ENCODE measurements at regions not wholly inside any gene's neighbourhood (a gene's known extent, or its start where the extent isn't known, plus 50 kb on each side); places are given as distances from the start of the nearest gene placed in this dataset.
"Not testable (repeated sequence)": the region's sequence is repeated elsewhere in the genome, so short reads cannot be mapped to it uniquely, and the experiment has no call there.

- no peak for DNase-seq (ENCODE audit: low read depth in 2 of 2)
These were observed 440.4 kb downstream of the HINT1 start for GRCh38 chr5:130724658-130725057.

GRCh38 chr5:130720355-130720754, 444.7 kb downstream of the HINT1 start:
- DNase-seq (ENCODE audit: low read depth in 2 of 2), result no peak

GRCh38 chr5:130715541-130715940, 449.5 kb downstream of the HINT1 start:
- DNase-seq (ENCODE audit: low read depth in 2 of 2), result no peak

GRCh38 chr5:130714200-130714599, 450.9 kb downstream of the HINT1 start:
- DNase-seq (ENCODE audit: low read depth in 2 of 2), result no peak

- DNase-seq (ENCODE audit: low read depth in 2 of 2), result no peak
These were observed 452.7 kb downstream of the HINT1 start for GRCh38 chr5:130712324-130712723.

- no peak for DNase-seq (ENCODE audit: low read depth in 2 of 2)
These were observed 454.5 kb downstream of the HINT1 start for GRCh38 chr5:130710596-130710995.

- DNase-seq (ENCODE audit: low read depth in 2 of 2), result no peak
These were observed 456.3 kb downstream of the HINT1 start for GRCh38 chr5:130708754-130709153.

GRCh38 chr5:130706696-130707095, 458.4 kb downstream of the HINT1 start:
- no peak for DNase-seq (ENCODE audit: low read depth in 2 of 2)

- no peak for DNase-seq (ENCODE audit: low read depth in 2 of 2)
These were observed 459.7 kb downstream of the HINT1 start for GRCh38 chr5:130705368-130705767.

- DNase-seq (ENCODE audit: low read depth in 2 of 2), result no peak
These were observed 471.5 kb downstream of the HINT1 start for GRCh38 chr5:130693509-130693908.

GRCh38 chr5:130692770-130693169, 472.3 kb downstream of the HINT1 start:
- no peak for DNase-seq (ENCODE audit: low read depth in 2 of 2)

GRCh38 chr5:130689831-130690230, 475.2 kb downstream of the HINT1 start:
- DNase-seq (ENCODE audit: low read depth in 2 of 2), result no peak

- no peak for DNase-seq (ENCODE audit: low read depth in 2 of 2)
These were observed 477.8 kb downstream of the HINT1 start for GRCh38 chr5:130687085-130687733.

GRCh38 chr5:130678637-130679036, 486.4 kb downstream of the HINT1 start:
- no peak for DNase-seq (ENCODE audit: low read depth in 2 of 2)

- no peak for DNase-seq (ENCODE audit: low read depth in 2 of 2)
These were observed 498.6 kb downstream of the HINT1 start for GRCh38 chr5:130666462-130666861.

GRCh38 chr5:130652176-130652575, 512.9 kb downstream of the HINT1 start:
- no peak for DNase-seq (ENCODE audit: low read depth in 2 of 2)

GRCh38 chr5:130651440-130651839, 513.6 kb downstream of the HINT1 start:
- DNase-seq (ENCODE audit: low read depth in 2 of 2), result no peak

- no peak for DNase-seq (ENCODE audit: low read depth in 2 of 2)
These were observed 521.7 kb downstream of the HINT1 start for GRCh38 chr5:130643321-130643720.

- no peak for DNase-seq (ENCODE audit: low read depth in 2 of 2)
These were observed 522.6 kb downstream of the HINT1 start for GRCh38 chr5:130642461-130642860.

- DNase-seq (ENCODE audit: low read depth in 2 of 2), result no peak
These were observed 537.9 kb downstream of the HINT1 start for GRCh38 chr5:130627145-130627544.

- DNase-seq (ENCODE audit: low read depth in 2 of 2), result no peak
These were observed 540.3 kb downstream of the HINT1 start for GRCh38 chr5:130624805-130625204.

GRCh38 chr5:130616161-130616560, 548.9 kb downstream of the HINT1 start:
- DNase-seq (ENCODE audit: low read depth in 2 of 2), result no peak

- no peak for DNase-seq (ENCODE audit: low read depth in 2 of 2)
These were observed 559.8 kb downstream of the HINT1 start for GRCh38 chr5:130605234-130605633.

GRCh38 chr5:130596647-130597046, 568.4 kb downstream of the HINT1 start:
- not testable (repeated sequence) for DNase-seq (ENCODE audit: low read depth in 2 of 2)

All from stimulated activated CD8-positive, alpha-beta memory T cell treated with anti-CD3 and anti-CD28 coated beads, Interleukin-7, amount 100 ng/mL, for 1 hour (primary cell).